Natural killer cell treated with Interleukin-12 subunit alpha and Interleukin-12 subunit beta and Interleukin-15 and Interleukin-18, amount 100 ng/mL, for 72 hours (primary cell): ENCODE measurements at regions not wholly inside any gene's neighbourhood (a gene's known extent, or its start where the extent isn't known, plus 50 kb on each side); places are given as distances from the start of the nearest gene placed in this dataset.
"Not testable (repeated sequence)": the region's sequence is repeated elsewhere in the genome, so short reads cannot be mapped to it uniquely, and the experiment has no call there.

Source experiments
- ATAC-seq, 2 donors: fragments of 150-1000 bp; cut with Tn5 transposase in 1 of 2; sonication (Bioruptor Pico), chemical (Tn5 transposase) in 1 of 2; 2 replicates each; pipeline ENCODE4 v1.10.0; 2021
- DNase-seq: peaks from one replicate; pipeline ENCODE4 v3.0.0; 2022; ENCODE audit warnings: low spot score
- H3K27ac Mint-ChIP-seq, 2 donors: 1 replicate in 1 of 2; 2 replicates in 1 of 2; pipeline ENCODE4 v1.8.0; 2022; ENCODE audit warnings: mixed read lengths in 2 of 2, mild to moderate bottlenecking in 1 of 2, moderate library complexity in 1 of 2
- H3K27me3 Mint-ChIP-seq, 2 donors: 1 replicate in 1 of 2; 2 replicates in 1 of 2; pipeline ENCODE4 v1.8.0; 2022; ENCODE audit warnings: mixed read lengths in 2 of 2
- H3K36me3 Mint-ChIP-seq: one replicate; pipeline ENCODE4 v1.8.0; 2022; ENCODE audit warnings: mixed read lengths
- H3K4me1 Mint-ChIP-seq, 2 donors: 1 replicate in 1 of 2; 2 replicates in 1 of 2; pipeline ENCODE4 v1.8.0; 2022; ENCODE audit warnings: low read depth in 2 of 2, mixed read lengths in 2 of 2, mild to moderate bottlenecking in 1 of 2
- H3K4me3 Mint-ChIP-seq: one replicate; pipeline ENCODE4 v1.8.0; 2022; ENCODE audit warnings: mixed read lengths
- H3K9me3 Mint-ChIP-seq: 2 replicates; pipeline ENCODE4 v1.8.0; 2022; ENCODE audit warnings: mixed read lengths

GRCh38 chr5:8557728-8558127 lies 688.8 kb downstream of the MTRR start:
- Mint-ChIP-seq H3K36me3 (peaks cover 8% of the 10 kb centered on the region), H3K4me1 (no peaks in the 10 kb centered on the region), H3K27me3 (no peaks in the 10 kb centered on the region), H3K27ac (no peak overlapping the region), H3K4me3 (no peak overlapping the region), H3K9me3 (peaks cover 17% of the 10 kb centered on the region)
- ATAC-seq: no peak
- no peak for DNase-seq

DNA sequence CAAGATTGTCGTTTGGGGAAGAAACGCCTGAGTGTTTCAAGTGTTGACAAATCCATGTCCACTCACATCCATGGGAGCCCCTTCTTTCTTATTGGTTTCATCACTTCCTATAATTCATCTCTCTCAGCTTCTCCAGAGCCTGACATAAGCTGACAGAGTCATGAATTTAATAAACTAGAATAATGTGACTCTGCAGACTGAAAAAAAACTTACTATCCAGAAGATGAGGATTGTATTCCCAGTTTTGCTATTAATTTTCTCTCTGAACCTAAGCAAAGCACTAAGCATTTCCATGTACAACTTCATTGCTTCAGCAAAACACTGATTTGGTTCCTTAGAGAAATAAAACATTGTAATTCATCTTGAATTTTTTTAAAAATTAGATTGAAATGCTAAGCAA lies 691.8 kb downstream of the MTRR start:
- H3K4me1 Mint-ChIP-seq: no peaks in the 10 kb centered on the region
- DNase-seq (no peak), ATAC-seq (no peak)
- no peaks in the 10 kb centered on the region for H3K27me3 Mint-ChIP-seq
- no peak overlapping the region for H3K4me3 Mint-ChIP-seq
- H3K9me3 Mint-ChIP-seq: peaks cover 9% of the 10 kb centered on the region
- no peak overlapping the region for H3K27ac Mint-ChIP-seq
- peaks cover 8% of the 10 kb centered on the region for H3K36me3 Mint-ChIP-seq

DNA sequence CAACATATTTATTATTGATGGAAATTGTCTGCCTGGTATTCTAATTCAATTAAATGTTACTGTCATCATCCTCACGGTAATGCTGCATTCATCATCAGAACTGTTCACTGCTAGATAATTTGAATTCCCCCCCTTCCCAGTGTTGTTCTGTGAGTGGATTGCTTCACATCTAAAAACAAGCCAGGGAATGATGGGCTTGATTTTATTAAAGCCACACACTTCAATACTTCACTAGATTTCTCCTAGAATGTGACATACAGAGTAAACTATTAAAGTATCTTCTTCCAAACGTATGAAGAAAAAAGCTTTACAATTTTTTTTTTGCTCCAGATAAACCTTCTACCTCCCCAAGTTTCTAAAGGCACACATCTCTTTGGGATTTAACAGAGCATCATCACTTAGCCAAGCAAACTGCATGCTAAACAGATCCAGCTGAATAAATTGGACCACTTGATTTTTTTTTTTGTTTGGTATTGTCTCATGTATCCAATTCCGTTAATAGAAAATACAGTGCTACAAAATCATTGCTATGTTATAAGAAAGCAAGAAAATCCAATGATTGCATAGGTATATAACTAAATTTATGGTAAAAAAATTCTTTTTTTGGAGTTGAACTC lies 692.4 kb downstream of the MTRR start:
- no peaks in the 10 kb centered on the region for H3K4me1 Mint-ChIP-seq
- no peak for ATAC-seq
- peaks cover 8% of the 10 kb centered on the region for H3K36me3 Mint-ChIP-seq
- no peaks in the 10 kb centered on the region for H3K27me3 Mint-ChIP-seq
- peaks cover 7% of the 10 kb centered on the region for H3K9me3 Mint-ChIP-seq
- H3K27ac Mint-ChIP-seq: no peak overlapping the region
- no peak for DNase-seq
- no peak overlapping the region for H3K4me3 Mint-ChIP-seq

DNA sequence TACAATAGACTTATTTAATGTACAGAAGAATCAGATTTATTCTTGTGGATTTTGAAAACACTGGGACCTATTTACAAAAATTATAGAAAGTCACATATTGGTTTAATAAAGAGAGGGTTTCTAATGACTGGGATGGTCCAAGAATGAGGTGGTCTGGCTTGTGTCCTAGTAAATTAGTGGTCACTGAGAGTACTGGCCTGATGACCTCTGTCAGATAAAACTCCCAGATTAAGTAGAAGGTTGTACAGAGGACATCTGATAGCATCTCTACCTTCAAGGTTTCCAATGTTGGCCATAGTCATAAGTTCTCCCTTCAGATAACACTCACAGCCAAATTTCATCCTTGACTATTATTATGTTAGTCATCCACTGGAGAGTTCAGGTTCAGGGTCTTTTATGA lies 692.9 kb downstream of the MTRR start:
- peaks cover 6% of the 10 kb centered on the region for H3K9me3 Mint-ChIP-seq
- no peaks in the 10 kb centered on the region for H3K4me1 Mint-ChIP-seq
- H3K36me3 Mint-ChIP-seq: peaks cover 8% of the 10 kb centered on the region
- H3K27ac Mint-ChIP-seq: no peak overlapping the region
- ATAC-seq (no peak), DNase-seq (no peak)
- H3K27me3 Mint-ChIP-seq: no peaks in the 10 kb centered on the region
- no peak overlapping the region for H3K4me3 Mint-ChIP-seq

- not testable (repeated sequence) for H3K27me3 Mint-ChIP-seq, H3K27ac Mint-ChIP-seq, H3K4me3 Mint-ChIP-seq, H3K9me3 Mint-ChIP-seq, H3K36me3 Mint-ChIP-seq, H3K4me1 Mint-ChIP-seq, ATAC-seq, DNase-seq
Measured at GRCh38 chr5:8563540-8563939, 694.6 kb downstream of the MTRR start.

- no peak overlapping the region for H3K4me3 Mint-ChIP-seq
- ATAC-seq: no peak
- peaks cover 7% of the 10 kb centered on the region for H3K9me3 Mint-ChIP-seq
- DNase-seq: no peak
- H3K27ac Mint-ChIP-seq: no peak overlapping the region
- H3K36me3 Mint-ChIP-seq: no peaks in the 10 kb centered on the region
- H3K4me1 Mint-ChIP-seq: no peaks in the 10 kb centered on the region
- H3K27me3 Mint-ChIP-seq: no peaks in the 10 kb centered on the region
Measured at GRCh38 chr5:8568858-8569257, 699.9 kb downstream of the MTRR start.

GRCh38 chr5:8570528-8570927 lies 701.6 kb downstream of the MTRR start:
- no peak overlapping the region for H3K4me3 Mint-ChIP-seq
- H3K4me1 Mint-ChIP-seq: no peaks in the 10 kb centered on the region
- no peaks in the 10 kb centered on the region for H3K36me3 Mint-ChIP-seq
- no peak overlapping the region for H3K27ac Mint-ChIP-seq
- peaks cover 11% of the 10 kb centered on the region for H3K9me3 Mint-ChIP-seq
- ATAC-seq (no peak), DNase-seq (no peak)
- no peaks in the 10 kb centered on the region for H3K27me3 Mint-ChIP-seq

- Mint-ChIP-seq H3K4me1 (no peaks in the 10 kb centered on the region), H3K4me3 (no peak overlapping the region), H3K9me3 (peaks cover 14% of the 10 kb centered on the region), H3K27ac (no peak overlapping the region), H3K27me3 (no peaks in the 10 kb centered on the region), H3K36me3 (no peaks in the 10 kb centered on the region)
- ATAC-seq: no peak
- no peak for DNase-seq
Measured at GRCh38 chr5:8576178-8576577, 707.2 kb downstream of the MTRR start.

DNA sequence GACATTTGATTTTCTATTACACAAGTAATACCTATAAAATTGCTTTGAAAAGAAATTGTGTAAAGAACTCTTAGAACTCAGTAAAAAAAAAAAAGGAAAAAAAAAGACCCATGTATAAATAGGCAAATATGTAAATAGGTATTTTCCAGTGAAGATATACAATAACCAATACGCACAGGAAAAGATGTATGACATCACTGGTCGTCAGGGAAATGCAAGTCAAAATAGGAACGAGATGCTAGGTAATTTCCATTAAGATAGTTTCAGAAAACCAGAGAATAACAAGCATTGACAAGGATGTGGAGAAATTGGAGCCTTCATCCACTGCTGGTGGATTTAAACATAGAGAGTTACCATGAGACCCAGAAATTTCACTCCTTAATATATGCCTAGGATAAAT lies 708.8 kb downstream of the MTRR start:
- Mint-ChIP-seq H3K4me1 (no peaks in the 10 kb centered on the region), H3K27me3 (no peaks in the 10 kb centered on the region)

DNA sequence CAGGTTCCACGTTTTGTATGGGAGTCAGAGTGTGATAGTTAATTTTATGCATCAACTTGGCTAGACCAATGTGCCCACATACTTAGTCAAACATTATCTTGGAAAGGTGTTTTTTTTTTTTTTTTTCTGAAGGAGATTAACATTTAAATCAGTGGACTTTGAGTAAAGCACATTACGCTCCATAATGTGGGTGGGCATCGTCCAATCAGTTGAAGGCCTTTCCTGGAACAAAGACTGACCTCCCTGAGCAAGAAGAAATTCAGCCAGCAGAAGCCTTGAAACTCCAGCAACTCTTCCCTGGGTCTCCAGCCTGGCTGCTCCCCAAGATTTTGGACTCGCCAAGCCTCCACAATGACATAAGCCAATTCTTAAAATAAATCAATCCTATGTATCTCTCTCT lies 711.4 kb downstream of the MTRR start:
- Mint-ChIP-seq H3K27ac (no peak overlapping the region), H3K27me3 (no peaks in the 10 kb centered on the region), H3K36me3 (no peaks in the 10 kb centered on the region), H3K4me1 (no peaks in the 10 kb centered on the region), H3K4me3 (no peak overlapping the region), H3K9me3 (peaks cover 10% of the 10 kb centered on the region)
- DNase-seq (no peak), ATAC-seq (no peak)

More for the DNA sequence above, 708.8 kb downstream of the MTRR start:
- peaks cover 18% of the 10 kb centered on the region for H3K9me3 Mint-ChIP-seq
- H3K27ac Mint-ChIP-seq: no peak overlapping the region
- H3K4me3 Mint-ChIP-seq: no peak overlapping the region
- DNase-seq (no peak), ATAC-seq (no peak)
- no peaks in the 10 kb centered on the region for H3K36me3 Mint-ChIP-seq

DNA sequence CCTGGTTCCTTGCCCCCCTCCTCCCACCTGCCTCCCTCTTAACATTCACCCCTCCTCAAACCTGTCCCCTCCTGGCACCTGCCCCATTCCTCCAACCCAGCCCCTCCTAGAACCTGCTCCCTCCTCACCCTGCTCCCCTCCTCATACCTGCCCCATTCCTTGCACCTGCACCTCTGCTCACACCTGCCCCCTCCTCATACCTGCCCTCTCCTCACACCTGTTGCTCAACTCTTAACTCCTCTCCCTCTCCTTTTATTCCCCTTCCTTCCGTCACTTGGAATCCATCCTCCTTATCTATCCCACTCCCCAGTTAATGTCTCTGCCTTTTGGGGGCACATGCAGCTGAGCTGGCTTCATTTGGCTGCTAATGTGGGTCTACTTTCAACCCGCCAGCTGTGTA lies 712.1 kb downstream of the MTRR start:
- peaks cover 6% of the 10 kb centered on the region for H3K9me3 Mint-ChIP-seq
- H3K4me3 Mint-ChIP-seq: no peak overlapping the region
- DNase-seq: no peak

DNA sequence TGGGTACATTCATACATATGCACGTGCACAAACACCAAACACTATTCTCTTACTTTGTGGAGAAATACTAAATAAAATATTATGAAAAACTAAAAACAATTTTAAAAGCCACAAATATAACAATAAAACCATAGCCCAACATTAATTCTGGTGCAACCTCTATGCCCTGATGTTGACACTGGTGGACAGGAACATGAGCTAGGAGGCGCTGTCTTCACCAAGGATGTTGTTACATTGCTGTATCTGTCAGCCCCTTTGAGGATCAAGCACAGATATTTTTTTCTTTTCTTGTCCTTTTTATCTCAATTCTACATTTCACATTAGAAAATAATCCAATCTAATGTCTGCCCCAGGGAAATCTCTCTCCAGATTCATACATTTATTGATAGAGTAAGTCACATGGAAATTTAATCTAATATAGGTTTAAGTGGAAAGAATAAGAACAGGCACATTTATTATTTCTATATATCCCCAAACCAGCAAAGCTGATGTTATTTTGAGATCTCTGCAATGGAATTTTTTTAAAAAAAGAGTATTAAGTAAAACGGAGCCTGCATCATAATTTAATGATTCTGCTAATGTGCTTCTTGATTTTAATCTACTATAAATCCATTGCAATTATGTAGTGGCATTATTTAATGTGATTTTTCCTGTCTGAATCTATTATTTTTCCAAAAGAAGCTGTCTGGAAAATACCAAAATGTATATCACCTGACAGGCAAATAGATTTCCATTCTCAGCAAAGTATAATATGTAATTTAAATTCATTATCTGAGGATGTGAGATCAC lies 716.5 kb downstream of the MTRR start:
- DNase-seq (no peak), ATAC-seq (no peak)
- Mint-ChIP-seq H3K27me3 (no peaks in the 10 kb centered on the region), H3K4me3 (no peak overlapping the region), H3K4me1 (no peaks in the 10 kb centered on the region), H3K9me3 (peaks cover 9% of the 10 kb centered on the region), H3K27ac (no peak overlapping the region), H3K36me3 (peaks cover 6% of the 10 kb centered on the region)

More for the DNA sequence above, 712.1 kb downstream of the MTRR start:
- no peaks in the 10 kb centered on the region for H3K36me3 Mint-ChIP-seq
- no peak overlapping the region for H3K27ac Mint-ChIP-seq
- H3K4me1 Mint-ChIP-seq: no peaks in the 10 kb centered on the region
- ATAC-seq: peak in 1 of 2 donors; percentile 20
- no peaks in the 10 kb centered on the region for H3K27me3 Mint-ChIP-seq

GRCh38 chr5:8590959-8591358 lies 722.0 kb downstream of the MTRR start:
- ATAC-seq: no peak
- H3K36me3 Mint-ChIP-seq: peaks cover 6% of the 10 kb centered on the region
- H3K27me3 Mint-ChIP-seq: no peaks in the 10 kb centered on the region
- H3K4me1 Mint-ChIP-seq: no peaks in the 10 kb centered on the region
- peaks cover 6% of the 10 kb centered on the region for H3K9me3 Mint-ChIP-seq
- no peak overlapping the region for H3K4me3 Mint-ChIP-seq
- DNase-seq: no peak
- no peak overlapping the region for H3K27ac Mint-ChIP-seq

- no peak for DNase-seq
- H3K36me3 Mint-ChIP-seq: peaks cover 4% of the 10 kb centered on the region
Measured at GRCh38 chr5:8598356-8598755, 729.4 kb downstream of the MTRR start.

More at GRCh38 chr5:8598356-8598755, 729.4 kb downstream of the MTRR start:
- H3K27me3 Mint-ChIP-seq: no peaks in the 10 kb centered on the region
- no peak overlapping the region for H3K27ac Mint-ChIP-seq
- H3K9me3 Mint-ChIP-seq: peaks cover 12% of the 10 kb centered on the region
- no peak for ATAC-seq
- H3K4me1 Mint-ChIP-seq: no peaks in the 10 kb centered on the region
- no peak overlapping the region for H3K4me3 Mint-ChIP-seq
